Mononuclear cell (primary cell): ENCODE measurements at regions not wholly inside any gene's neighbourhood (a gene's known extent, or its start where the extent isn't known, plus 50 kb on each side); places are given as distances from the start of the nearest gene placed in this dataset.

Source experiments
- H3K27me3 ChIP-seq: 2 replicates; pipeline ENCODE4 v1.6.0; 2011; ENCODE audit warnings: low read length, control low read depth; ENCODE audit not compliant: insufficient read depth
- H3K4me1 ChIP-seq: 2 replicates; pipeline ENCODE4 v1.5.1; 2011; ENCODE audit warnings: mild to moderate bottlenecking, low read length, control low read depth; ENCODE audit not compliant: insufficient read depth
- H3K4me3 ChIP-seq: 2 replicates; pipeline ENCODE4 v1.5.1; 2011; ENCODE audit warnings: mild to moderate bottlenecking, low read length, moderate library complexity
- H3K9me3 ChIP-seq: 2 replicates; pipeline ENCODE4 v1.5.1; 2011; ENCODE audit warnings: low read depth, mild to moderate bottlenecking, control low read depth, low read length

DNA sequence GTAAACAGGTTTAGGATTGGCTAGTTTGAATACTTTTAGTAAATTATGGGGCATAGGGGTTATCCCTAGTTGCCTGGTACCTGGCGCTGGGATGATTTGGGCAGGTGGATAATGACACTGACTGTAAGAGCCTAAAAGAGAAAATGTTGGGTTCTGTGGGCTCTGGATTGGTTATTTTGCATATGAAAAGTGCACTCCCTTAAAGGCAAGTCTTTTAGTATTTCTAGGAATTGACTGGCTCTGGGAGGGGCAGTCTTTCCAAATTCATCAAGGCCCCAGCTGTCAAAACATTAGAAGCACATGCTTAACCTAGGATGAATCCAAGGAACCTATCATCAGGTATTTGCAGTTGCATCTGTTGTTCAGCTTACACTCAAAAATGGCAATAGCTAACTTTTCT lies 454.6 kb upstream of the SORCS1 start:
- no peaks in the 10 kb centered on the region for H3K9me3 ChIP-seq
- no peak overlapping the region for H3K4me3 ChIP-seq
- H3K27me3 ChIP-seq, result no peaks in the 10 kb centered on the region
- peaks cover 17% of the 10 kb centered on the region for H3K4me1 ChIP-seq

DNA sequence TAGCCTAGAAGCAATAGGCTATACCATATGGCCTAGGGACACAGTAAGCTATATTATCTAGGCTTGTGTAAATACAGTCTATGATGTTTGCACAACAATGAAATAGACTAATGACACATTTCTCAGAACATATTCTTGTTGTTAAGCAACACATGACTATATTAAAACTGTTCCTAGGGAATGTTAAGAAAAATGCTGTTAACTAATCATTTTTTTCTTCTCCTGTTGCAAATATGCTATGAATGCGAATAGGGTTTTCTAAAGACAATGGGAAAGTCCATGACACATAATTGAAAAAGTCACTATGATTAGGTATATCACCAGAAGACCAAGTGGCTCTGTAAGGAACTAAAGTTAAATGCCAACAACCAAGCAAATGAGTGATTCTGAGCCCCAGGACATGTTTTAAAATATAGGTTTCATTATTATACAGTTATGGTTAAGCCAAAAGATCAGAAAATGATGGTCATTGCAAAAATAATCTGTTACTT lies 454.0 kb upstream of the SORCS1 start:
- Histone ChIP-seq H3K27me3 (no peaks in the 10 kb centered on the region), H3K9me3 (no peaks in the 10 kb centered on the region), H3K4me1 (peaks cover 17% of the 10 kb centered on the region), H3K4me3 (no peak overlapping the region)

DNA sequence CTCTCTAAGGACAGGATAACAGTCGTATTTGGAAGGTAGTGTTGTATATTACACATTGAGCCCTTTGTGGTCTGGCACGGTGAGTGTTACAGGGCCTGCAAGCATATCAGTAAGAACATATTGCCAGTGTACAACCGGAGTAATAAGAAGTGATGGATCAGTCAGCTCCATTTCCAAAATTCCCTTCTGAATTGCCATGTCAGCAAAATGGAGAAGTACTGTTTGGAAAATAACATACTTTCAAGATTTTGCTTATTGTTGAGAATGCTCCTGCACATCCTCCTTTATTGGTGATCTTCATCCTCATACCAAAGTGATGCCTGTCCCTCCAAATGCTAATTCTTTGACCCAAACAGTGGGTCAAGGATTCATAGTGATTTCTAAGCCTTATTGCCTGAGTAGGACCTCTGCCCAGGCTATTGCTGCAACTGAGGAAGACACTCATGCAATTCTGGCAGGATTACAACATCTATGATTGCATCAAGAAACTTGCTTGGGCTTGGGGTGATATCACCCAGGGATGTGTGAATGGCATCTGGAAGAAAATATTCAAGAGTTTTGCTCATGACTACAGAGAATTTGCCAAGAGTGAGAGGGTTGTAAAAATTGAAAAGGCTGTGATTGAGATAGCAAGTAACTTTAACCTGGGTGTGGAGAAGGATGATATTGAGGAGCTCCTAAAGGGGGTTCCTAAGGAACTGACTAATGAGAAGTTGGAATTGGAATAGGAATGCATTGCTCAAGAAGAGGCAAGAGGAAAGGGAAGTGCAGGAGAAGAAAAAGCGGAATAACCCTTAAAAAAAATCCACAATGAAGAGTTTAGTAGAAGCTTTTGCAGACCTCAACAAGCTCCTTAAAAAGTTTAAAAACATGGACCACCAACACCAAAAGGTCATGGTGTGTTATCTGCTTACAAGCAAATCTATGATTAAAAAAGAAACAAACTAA lies 452.2 kb upstream of the SORCS1 start:
- Histone ChIP-seq H3K9me3 (no peaks in the 10 kb centered on the region), H3K27me3 (no peaks in the 10 kb centered on the region), H3K4me3 (no peak overlapping the region), H3K4me1 (peaks cover 17% of the 10 kb centered on the region)

DNA sequence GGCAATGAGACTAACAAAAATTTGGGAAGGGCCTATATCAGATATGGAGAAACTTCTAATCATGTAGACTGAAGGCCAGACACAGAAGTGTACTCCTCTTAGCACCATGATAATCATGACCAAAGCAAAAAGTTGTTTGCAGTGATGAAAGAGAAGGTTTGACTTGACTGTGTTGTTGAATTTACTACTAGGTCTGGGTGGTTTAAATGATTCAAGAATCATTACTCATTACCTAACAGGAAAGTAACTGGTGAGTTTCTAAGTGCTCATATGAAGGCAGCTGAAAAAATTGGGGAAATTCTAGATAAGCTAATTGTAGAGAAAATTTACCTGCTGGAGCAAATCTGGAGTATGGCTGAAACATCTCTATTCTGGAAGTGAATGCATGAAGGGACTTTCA lies 451.5 kb upstream of the SORCS1 start:
- peaks cover 17% of the 10 kb centered on the region for H3K4me1 ChIP-seq
- no peaks in the 10 kb centered on the region for H3K27me3 ChIP-seq
- H3K4me3 ChIP-seq, result no peak overlapping the region
- H3K9me3 ChIP-seq, result no peaks in the 10 kb centered on the region

DNA sequence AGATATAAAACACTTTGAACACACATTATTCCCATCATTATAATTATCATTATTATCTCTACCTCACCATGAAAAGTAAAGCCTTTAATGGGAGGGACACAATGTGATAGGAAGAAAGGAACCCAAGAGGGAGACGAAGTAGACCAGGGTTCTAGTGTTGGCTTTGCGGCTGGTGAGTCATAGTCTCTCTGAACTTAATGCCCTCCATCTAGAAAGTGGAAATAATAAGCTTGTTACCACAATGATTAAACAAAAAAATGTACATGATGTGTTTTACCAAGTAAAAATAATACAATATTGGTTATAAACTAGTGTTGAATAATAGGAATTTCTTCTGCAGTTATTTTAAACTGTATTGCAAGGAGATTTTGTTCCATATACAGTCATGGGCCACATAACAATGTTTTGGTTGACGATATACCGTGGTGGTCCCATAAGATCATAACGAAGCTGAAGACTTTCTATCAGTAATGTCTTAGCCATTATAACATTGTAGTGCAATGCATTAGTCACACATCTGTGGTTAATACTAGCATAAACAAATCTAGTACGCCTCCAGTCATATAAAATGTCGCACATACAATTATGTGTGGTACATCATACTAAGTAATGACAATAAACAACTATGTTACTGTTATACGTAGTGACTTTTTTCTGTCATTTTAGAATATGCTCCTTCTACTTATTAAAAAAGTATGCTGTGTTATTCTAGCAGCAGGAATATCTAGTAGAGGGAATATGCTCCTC lies 450.6 kb upstream of the SORCS1 start:
- no peaks in the 10 kb centered on the region for H3K27me3 ChIP-seq
- H3K9me3 ChIP-seq, result no peaks in the 10 kb centered on the region
- peaks cover 17% of the 10 kb centered on the region for H3K4me1 ChIP-seq
- H3K4me3 ChIP-seq, result no peak overlapping the region

DNA sequence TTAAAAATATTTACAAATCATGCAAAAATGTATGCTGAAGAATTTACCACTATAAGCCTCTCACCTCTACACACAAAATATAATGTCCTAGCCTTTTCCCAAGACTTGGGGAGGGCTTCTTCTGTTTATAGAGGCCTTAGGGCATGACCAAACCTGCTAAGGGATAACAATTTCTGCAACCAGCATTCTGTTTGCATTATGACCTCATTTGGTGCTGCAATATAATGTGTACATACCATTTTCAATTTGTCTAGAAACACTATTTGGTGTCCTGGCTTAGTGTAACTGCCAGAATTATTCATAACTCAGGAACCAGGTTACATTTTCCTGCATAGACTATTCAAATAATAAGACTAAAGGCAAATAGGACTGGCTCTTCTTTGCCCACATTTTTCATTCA lies 446.6 kb upstream of the SORCS1 start:
- Histone ChIP-seq H3K4me3 (no peak overlapping the region), H3K4me1 (no peaks in the 10 kb centered on the region), H3K27me3 (no peaks in the 10 kb centered on the region), H3K9me3 (no peaks in the 10 kb centered on the region)

DNA sequence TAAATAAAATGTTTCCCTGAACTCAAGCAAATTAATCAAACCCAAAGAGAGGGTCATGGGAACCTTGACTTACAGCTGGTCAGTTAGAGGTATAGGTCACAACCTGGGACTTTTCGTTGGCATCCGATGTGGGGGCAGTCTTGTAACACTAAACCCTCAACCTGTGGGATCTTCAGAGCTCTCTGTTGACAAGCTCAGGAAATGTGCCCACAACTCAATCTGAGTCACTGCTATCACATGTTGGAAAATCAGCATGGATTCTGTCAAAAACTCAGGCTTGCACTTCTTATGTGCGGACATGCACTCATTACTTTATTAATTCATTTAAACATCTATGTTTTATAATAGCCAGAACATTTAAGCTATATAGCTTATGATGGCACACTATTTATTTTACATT lies 424.6 kb upstream of the SORCS1 start:
- H3K4me3 ChIP-seq, result no peak overlapping the region
- H3K9me3 ChIP-seq, result no peaks in the 10 kb centered on the region
- no peaks in the 10 kb centered on the region for H3K4me1 ChIP-seq
- H3K27me3 ChIP-seq, result no peaks in the 10 kb centered on the region

DNA sequence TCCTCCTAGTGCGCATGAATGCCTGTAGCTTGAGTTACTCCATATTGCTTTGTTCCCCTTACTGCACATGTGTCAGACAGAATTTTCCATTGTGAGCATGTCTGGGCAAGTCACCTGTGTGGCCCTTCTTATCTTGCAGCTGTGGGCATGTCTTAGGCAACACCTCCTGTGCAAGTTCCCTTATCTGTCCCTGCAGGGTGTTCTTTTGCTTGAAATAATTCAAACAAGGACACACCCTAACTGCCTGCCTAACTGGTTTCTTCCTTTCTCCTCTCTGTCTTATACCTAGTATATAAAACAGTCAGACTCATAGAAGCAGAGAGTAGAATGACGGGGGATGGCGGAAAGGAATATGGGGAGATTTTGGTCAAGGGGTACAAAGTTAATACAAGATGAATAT lies 421.1 kb upstream of the SORCS1 start:
- no peak overlapping the region for H3K4me3 ChIP-seq
- H3K9me3 ChIP-seq, result no peaks in the 10 kb centered on the region
- H3K4me1 ChIP-seq, result no peaks in the 10 kb centered on the region
- no peaks in the 10 kb centered on the region for H3K27me3 ChIP-seq

DNA sequence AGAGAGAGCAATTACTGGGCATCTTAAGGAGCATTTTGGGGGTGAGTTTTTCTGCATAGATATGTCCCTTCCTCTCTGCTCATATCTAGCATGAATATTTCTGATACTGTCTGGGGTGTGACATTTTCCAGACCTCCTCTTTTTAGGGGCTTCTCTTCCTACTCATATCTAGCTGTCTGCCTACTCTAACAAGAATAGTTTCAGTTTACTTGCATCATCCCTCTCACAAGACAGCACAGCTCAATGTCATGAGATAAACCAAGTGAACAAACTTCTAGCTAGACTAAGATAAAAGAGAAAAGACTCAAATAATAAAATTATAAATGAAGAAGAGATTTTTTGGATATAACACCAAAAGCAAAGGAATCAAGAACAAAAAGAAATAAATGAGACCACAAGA lies 419.5 kb upstream of the SORCS1 start:
- Histone ChIP-seq H3K4me1 (no peaks in the 10 kb centered on the region), H3K9me3 (no peaks in the 10 kb centered on the region), H3K27me3 (no peaks in the 10 kb centered on the region), H3K4me3 (no peak overlapping the region)

DNA sequence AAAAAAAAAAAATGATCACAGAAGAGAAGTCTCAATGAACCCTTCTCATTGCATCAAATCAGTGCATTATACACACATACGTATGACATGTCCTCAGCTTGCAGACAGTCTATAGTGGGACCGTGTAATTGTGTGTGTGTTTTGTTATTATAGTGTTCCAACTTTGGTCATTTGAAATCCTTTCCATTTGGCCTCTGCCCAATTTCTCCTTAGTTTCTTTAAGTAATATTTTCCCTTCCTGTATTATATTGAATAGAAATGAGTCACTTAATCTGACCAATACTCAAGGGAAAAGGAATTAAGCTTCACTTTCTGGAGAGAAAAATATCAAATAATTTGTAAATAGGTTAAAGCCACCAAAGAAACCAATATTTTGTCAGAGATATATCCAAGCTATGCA lies 415.5 kb upstream of the SORCS1 start:
- Histone ChIP-seq H3K4me3 (no peak overlapping the region), H3K4me1 (no peaks in the 10 kb centered on the region), H3K27me3 (no peaks in the 10 kb centered on the region), H3K9me3 (no peaks in the 10 kb centered on the region)

DNA sequence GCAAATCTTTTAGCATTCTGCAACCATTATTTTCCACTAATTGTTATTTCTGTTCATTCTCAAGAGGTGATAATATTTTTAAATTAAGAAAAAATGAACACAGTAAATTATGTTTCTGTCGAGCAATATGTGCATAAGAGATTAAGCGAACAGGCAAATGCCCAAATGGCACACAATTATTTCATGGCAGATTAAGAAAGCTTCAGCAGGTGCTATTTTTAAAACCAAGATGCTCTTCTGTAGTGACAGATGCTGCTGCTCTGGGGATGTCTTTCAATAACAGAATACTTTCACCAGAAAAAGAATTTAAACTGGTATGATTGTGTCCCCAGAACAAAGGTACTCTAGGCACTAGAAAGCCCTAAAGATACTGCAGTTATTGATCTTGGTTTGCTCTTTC lies 412.7 kb upstream of the SORCS1 start:
- H3K9me3 ChIP-seq, result no peaks in the 10 kb centered on the region
- H3K27me3 ChIP-seq, result no peaks in the 10 kb centered on the region
- no peaks in the 10 kb centered on the region for H3K4me1 ChIP-seq
- H3K4me3 ChIP-seq, result no peak overlapping the region

DNA sequence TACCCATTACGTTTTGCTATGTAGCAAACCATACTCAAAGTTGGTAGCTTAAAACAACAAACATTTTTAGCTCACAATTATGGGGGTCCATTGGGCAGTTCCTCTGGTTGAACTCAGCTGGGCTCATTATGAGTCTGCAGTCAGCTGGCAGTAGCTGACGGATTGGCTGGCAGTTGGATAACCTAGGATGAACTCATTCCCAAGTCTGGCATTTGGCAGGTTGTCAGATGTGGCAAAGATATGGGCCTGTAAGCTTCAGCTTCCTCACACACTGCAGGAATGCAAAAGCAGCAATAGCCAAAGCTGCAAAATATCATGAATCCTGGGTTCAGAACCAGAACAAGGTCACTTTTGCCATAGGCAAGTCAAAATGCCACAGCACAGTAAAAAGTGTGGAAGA lies 412.2 kb upstream of the SORCS1 start:
- Histone ChIP-seq H3K4me3 (no peak overlapping the region), H3K9me3 (no peaks in the 10 kb centered on the region), H3K27me3 (no peaks in the 10 kb centered on the region)

DNA sequence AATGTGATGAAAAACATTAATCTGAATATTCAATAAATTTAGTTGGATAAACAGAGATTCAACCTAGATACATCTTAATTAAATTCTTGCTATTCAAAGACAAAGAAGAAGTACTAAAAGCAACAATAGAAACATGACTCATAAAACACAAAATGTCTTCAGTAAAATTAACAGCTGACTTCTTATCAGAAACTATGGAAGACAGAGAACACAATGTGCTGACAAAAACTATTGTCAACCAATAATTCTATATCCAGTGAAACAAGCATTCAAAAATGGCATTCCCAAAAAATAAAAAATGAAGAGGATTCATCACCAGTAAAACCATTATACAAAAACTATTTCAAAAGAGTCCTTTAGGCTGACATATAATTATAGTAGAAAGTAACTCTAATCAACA lies 400.5 kb upstream of the SORCS1 start:
- Histone ChIP-seq H3K9me3 (peaks cover 8% of the 10 kb centered on the region), H3K27me3 (no peaks in the 10 kb centered on the region), H3K4me3 (no peak overlapping the region), H3K4me1 (no peaks in the 10 kb centered on the region)

More for the DNA sequence above, 412.2 kb upstream of the SORCS1 start:
- no peaks in the 10 kb centered on the region for H3K4me1 ChIP-seq

DNA sequence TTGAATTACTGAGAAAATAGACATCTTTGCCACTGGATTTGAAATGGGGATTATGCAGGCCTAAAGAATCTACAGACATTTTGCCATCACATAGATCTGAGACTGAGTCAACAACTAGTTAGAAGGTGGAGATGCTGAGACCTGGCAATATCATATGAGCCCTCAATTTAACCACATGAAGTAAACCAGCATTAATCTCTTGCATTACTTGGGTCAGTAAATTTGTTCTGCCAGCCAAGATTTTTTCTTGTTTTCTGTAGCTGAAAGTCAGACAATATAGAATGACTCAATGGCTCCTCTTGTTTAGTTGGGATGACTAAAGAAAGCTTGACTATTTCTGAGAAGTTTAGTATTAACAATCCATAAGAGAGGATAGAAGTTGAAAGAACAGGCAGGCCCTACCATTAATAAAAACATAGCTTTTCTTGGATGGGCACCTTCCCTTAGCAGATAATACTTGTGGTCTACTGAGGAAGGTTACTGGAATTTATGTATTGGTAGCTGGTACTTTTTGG lies 396.7 kb upstream of the SORCS1 start:
- no peaks in the 10 kb centered on the region for H3K4me1 ChIP-seq
- H3K27me3 ChIP-seq, result no peaks in the 10 kb centered on the region
- peaks cover 8% of the 10 kb centered on the region for H3K9me3 ChIP-seq
- H3K4me3 ChIP-seq, result no peak overlapping the region

DNA sequence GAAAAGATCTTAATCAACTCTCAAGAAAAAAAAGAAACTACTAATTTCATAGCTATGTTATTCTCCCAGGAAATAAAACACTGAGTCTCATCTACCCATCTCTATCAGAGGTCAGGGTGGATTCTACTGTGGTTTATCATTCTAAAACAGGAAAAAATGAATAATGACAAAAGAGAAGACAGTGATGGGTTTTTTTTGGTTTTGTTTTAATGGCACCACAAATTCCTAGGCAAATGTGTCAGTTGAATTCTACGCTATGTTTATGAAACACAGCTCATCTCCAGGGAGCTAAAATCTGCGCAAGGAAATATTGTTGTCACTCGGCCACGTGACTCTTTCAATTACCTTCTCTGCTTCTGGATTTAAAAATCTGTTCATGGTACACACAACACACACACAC lies 393.4 kb upstream of the SORCS1 start:
- H3K4me3 ChIP-seq, result no peak overlapping the region
- H3K4me1 ChIP-seq, result no peaks in the 10 kb centered on the region
- no peaks in the 10 kb centered on the region for H3K27me3 ChIP-seq
- no peaks in the 10 kb centered on the region for H3K9me3 ChIP-seq
